CD4-positive, alpha-beta T cell (primary cell): ENCODE measurements at regions not wholly inside any gene's neighbourhood (a gene's known extent, or its start where the extent isn't known, plus 50 kb on each side); places are given as distances from the start of the nearest gene placed in this dataset.

Experiments
- ATAC-seq: fragments of 200-7000 bp; cut with Tn5 transposase; one replicate; pipeline ENCODE4 v1.10.0; 2022; ENCODE audit warnings: mild to moderate bottlenecking; ENCODE audit not compliant: poor library complexity
- CTCF ChIA-PET: fragments of 350-600 bp; sonication (Branson Sonifier 250); formaldehyde crosslinking; loops from one replicate; lab custom pipeline; 2021; ENCODE audit warnings: antibody characterized with exemption, inconsistent platforms; lab: Charles Lee
- POLR2A ChIA-PET: fragments of 350-600 bp; sonication (Branson Sonifier 250); formaldehyde crosslinking; loops from one replicate; lab custom pipeline; 2021; ENCODE audit warnings: antibody characterized with exemption, inconsistent platforms; lab: Charles Lee
- DNase-seq, 14 experiments: peaks; one replicate each; pipeline ENCODE4 v3.0.0-alpha.2; 2013 to 2020; ENCODE audit warnings: mixed read lengths in 2 of 14
- H3K27ac ChIP-seq, 2 donors: one replicate each; pipeline versions ENCODE4 v1.5.1 to v1.7.0; 2013; ENCODE audit warnings: low read length in 2 of 2, low read depth in 1 of 2, mild to moderate bottlenecking in 1 of 2
- H3K27me3 ChIP-seq, 2 experiments: 1 replicate in 1 of 2; 2 replicates in 1 of 2; pipeline versions ENCODE4 v1.6.1 to v1.7.0; 2013; ENCODE audit warnings: low read length in 2 of 2, control low read depth in 1 of 2, mild to moderate bottlenecking in 1 of 2, moderate library complexity in 1 of 2; ENCODE audit not compliant: insufficient read depth in 2 of 2, control insufficient read depth in 1 of 2
- H3K36me3 ChIP-seq: one replicate; pipeline ENCODE4 v1.6.1; 2013; ENCODE audit warnings: low read length, control low read depth; ENCODE audit not compliant: insufficient read depth
- H3K4me1 ChIP-seq: one replicate; pipeline ENCODE4 v1.6.1; 2013; ENCODE audit warnings: low read length, control low read depth; ENCODE audit not compliant: insufficient read depth
- H3K4me3 ChIP-seq: one replicate; pipeline ENCODE4 v1.5.1; 2013; ENCODE audit warnings: mild to moderate bottlenecking, low read length, moderate library complexity
- H3K9me3 ChIP-seq, 2 experiments: 1 replicate in 1 of 2; 2 replicates in 1 of 2; pipeline versions ENCODE4 v1.6.1 to v1.7.0; 2013; ENCODE audit warnings: low read length in 2 of 2, mild to moderate bottlenecking in 2 of 2, control low read depth in 1 of 2, moderate library complexity in 1 of 2; ENCODE audit not compliant: control insufficient read depth in 1 of 2, insufficient read depth in 1 of 2
- H3K27ac Mint-ChIP-seq: one replicate; pipeline ENCODE4 v1.8.0; 2020; ENCODE audit warnings: mixed read lengths
- H3K27me3 Mint-ChIP-seq: one replicate; pipeline ENCODE4 v1.8.0; 2021; ENCODE audit warnings: mixed read lengths
- H3K36me3 Mint-ChIP-seq: one replicate; pipeline ENCODE4 v1.8.0; 2021; ENCODE audit warnings: low read depth, mixed read lengths
- H3K4me1 Mint-ChIP-seq: one replicate; pipeline ENCODE4 v1.8.0; 2021; ENCODE audit warnings: low read depth, mixed read lengths
- H3K4me3 Mint-ChIP-seq: one replicate; pipeline ENCODE4 v1.8.0; 2020; ENCODE audit warnings: mild to moderate bottlenecking, mixed read lengths
- H3K9me3 Mint-ChIP-seq: one replicate; pipeline ENCODE4 v1.8.0; 2020; ENCODE audit warnings: mixed read lengths
- intact Hi-C, 2 experiments: fragments of 100-400 bp; cut with DNase I in 1 of 2; cut with micrococcal nuclease in 1 of 2; formaldehyde crosslinking; loops; one replicate each; pipeline versions ENCODE4 v1.15.1 to v1.9.0; 2023 to 2025; cut with DNase I, micrococcal nuclease
- TF ChIP-seq, protein P1 (sequence below): fragments of 200-600 bp; IDR thresholded peaks from one replicate; pipeline ENCODE4 v1.8.0; 2022; ENCODE audit warnings: antibody characterized with exemption, mild to moderate bottlenecking

DNA sequence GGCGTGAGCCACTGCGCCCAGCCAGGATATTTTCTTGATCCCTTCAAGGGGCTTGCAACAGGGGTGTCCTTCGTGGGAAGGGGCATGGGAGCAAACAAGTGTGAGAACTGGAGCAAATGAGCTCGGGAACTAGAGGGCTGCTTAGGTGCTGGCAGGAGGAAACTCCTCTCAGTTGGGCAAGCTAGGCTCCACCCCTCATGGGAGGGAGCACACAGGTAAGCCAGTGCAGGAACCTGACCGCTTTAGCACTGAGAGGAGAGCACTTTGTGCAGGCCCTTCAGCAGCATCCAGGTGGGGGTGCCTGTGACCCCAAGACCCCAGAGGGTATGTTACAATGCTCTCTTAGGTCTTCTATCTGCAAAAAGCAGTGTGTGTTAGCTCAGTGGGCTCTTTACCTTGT lies 755.4 kb upstream of the MDGA2 start:
- no peak overlapping the region for H3K4me3 Mint-ChIP-seq
- TF ChIP-seq, protein P1, sequence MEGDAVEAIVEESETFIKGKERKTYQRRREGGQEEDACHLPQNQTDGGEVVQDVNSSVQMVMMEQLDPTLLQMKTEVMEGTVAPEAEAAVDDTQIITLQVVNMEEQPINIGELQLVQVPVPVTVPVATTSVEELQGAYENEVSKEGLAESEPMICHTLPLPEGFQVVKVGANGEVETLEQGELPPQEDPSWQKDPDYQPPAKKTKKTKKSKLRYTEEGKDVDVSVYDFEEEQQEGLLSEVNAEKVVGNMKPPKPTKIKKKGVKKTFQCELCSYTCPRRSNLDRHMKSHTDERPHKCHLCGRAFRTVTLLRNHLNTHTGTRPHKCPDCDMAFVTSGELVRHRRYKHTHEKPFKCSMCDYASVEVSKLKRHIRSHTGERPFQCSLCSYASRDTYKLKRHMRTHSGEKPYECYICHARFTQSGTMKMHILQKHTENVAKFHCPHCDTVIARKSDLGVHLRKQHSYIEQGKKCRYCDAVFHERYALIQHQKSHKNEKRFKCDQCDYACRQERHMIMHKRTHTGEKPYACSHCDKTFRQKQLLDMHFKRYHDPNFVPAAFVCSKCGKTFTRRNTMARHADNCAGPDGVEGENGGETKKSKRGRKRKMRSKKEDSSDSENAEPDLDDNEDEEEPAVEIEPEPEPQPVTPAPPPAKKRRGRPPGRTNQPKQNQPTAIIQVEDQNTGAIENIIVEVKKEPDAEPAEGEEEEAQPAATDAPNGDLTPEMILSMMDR = no peak
- POLR2A ChIA-PET = no interaction called here
- no peaks in the 10 kb centered on the region for H3K27me3 Mint-ChIP-seq
- no peaks in the 10 kb centered on the region for H3K36me3 Mint-ChIP-seq
- Histone ChIP-seq H3K4me3 (no peak overlapping the region), H3K9me3 (peaks cover 0 to 7% of the 10 kb centered on the region in 2 experiments), H3K27me3 (no peaks in the 10 kb centered on the region), H3K36me3 (no peaks in the 10 kb centered on the region), H3K4me1 (no peaks in the 10 kb centered on the region), H3K27ac (no peak overlapping the region)
- intact Hi-C loops = no loop called here
- no peak overlapping the region for H3K27ac Mint-ChIP-seq
- no peak for ATAC-seq
- peak in 1 of 14 experiments; percentile 6 for DNase-seq
- CTCF ChIA-PET = no interaction called here
- peaks cover 4% of the 10 kb centered on the region for H3K9me3 Mint-ChIP-seq
- no peaks in the 10 kb centered on the region for H3K4me1 Mint-ChIP-seq

DNA sequence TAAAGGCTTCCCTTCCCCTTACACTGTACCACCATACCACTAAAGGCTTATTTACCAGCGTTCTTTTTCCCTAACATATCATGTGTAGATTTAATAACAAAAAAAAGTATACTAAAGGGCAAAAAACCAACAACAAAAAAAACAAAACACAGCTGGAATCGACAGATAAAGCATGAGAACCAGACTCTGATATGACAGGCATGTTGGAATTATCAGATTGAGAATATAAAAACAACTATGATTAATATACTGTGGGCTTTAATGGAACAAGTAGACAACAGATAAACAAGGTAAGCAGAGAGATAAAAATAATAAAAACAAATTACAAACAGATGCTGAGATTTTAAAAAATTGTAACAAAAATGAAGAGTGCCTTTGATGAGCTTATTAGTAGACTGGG lies 754.1 kb upstream of the MDGA2 start:
- ChIA-PET POLR2A (no interaction called here), CTCF (no interaction called here)
- H3K4me3 ChIP-seq = no peak overlapping the region
- peaks cover 0 to 7% of the 10 kb centered on the region in 2 experiments for H3K9me3 ChIP-seq
- intact Hi-C loops = no loop called here
- Mint-ChIP-seq H3K9me3 (peaks cover 6% of the 10 kb centered on the region), H3K27me3 (no peaks in the 10 kb centered on the region), H3K4me3 (no peak overlapping the region), H3K4me1 (no peaks in the 10 kb centered on the region), H3K36me3 (no peaks in the 10 kb centered on the region), H3K27ac (no peak overlapping the region)
- ATAC-seq = no peak
- H3K27ac ChIP-seq = no peak overlapping the region
- H3K36me3 ChIP-seq = no peaks in the 10 kb centered on the region
- H3K27me3 ChIP-seq = no peaks in the 10 kb centered on the region
- no peak for DNase-seq
- no peaks in the 10 kb centered on the region for H3K4me1 ChIP-seq
- TF ChIP-seq, protein P1 = no peak

DNA sequence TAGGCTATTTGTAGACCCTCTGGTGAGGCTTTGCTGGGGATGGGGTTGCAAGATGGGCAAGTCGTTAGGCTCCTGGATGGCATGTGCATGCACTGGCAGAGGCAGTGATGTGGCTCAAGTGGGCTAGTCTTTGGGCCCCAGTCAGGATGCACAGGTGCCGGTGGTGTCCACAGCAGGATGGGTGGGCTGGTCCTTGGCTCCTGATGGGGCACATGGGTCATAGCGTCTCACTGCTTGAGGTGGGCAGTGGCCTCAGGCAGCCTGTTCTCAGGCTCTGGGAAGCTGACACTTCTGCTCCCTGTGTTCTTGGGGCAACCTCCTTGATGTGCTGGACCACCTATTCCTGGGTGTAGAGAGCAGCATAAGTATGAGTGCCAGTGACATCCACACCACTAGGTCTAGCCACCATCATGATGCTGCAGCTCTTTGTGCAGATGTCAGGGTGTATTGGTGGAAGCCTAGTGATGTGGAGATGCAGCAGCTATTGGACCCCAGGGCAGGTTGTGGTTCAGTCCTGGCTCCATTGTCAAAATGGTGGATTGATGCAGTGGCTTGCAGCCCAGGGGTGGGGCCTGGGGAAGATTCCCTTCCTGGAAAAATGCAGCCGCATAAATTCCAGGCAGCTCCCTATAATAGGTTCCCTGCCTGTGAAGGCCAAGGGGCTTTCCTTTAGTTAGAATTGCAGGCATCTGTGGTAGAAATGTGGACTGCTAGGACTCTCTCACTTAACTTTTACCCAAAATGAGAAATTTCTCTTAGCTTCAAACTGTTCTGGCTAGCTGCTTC lies 742.5 kb upstream of the MDGA2 start:
- H3K36me3 Mint-ChIP-seq = no peaks in the 10 kb centered on the region
- no peaks in the 10 kb centered on the region for H3K36me3 ChIP-seq
- H3K4me1 ChIP-seq = no peaks in the 10 kb centered on the region
- H3K27me3 Mint-ChIP-seq = no peaks in the 10 kb centered on the region
- ATAC-seq (no peak), DNase-seq (no peak)
- no peak overlapping the region for H3K27ac Mint-ChIP-seq
- ChIA-PET CTCF (no interaction called here), POLR2A (no interaction called here)
- H3K4me3 ChIP-seq = no peak overlapping the region
- no peak overlapping the region for H3K4me3 Mint-ChIP-seq
- peaks cover 6 to 10% of the 10 kb centered on the region in 2 experiments for H3K9me3 ChIP-seq
- no peaks in the 10 kb centered on the region for H3K27me3 ChIP-seq
- H3K9me3 Mint-ChIP-seq = peaks cover 14% of the 10 kb centered on the region
- TF ChIP-seq, protein P1 = no peak
- no peaks in the 10 kb centered on the region for H3K4me1 Mint-ChIP-seq
- H3K27ac ChIP-seq = no peak overlapping the region
- intact Hi-C loops = no loop called here
